Astrocyte (in vitro differentiated cells and primary cell): ENCODE measurements at regions not wholly inside any gene's neighbourhood (a gene's known extent, or its start where the extent isn't known, plus 50 kb on each side); places are given as distances from the start of the nearest gene placed in this dataset.

Experiments
- CTCF ChIP-seq: IDR thresholded peaks from 2 replicates; pipeline ENCODE4 v1.5.1; 2011; ENCODE audit warnings: low read depth, mild to moderate bottlenecking, inconsistent platforms, low read length, moderate library complexity; ENCODE audit not compliant: insufficient read depth
- EZH2 ChIP-seq: IDR thresholded peaks from 2 replicates; pipeline ENCODE4 v1.6.1; 2012; ENCODE audit warnings: mild to moderate bottlenecking, low read length, inconsistent platforms; ENCODE audit not compliant: insufficient read depth

- TF ChIP-seq CTCF (no peak), EZH2 (no peak)
These were observed 265.8 kb upstream of the ZNF717 start for GRCh38 chr3:76051145-76051544.
